Astrocyte (in vitro differentiated cells and primary cell): ENCODE measurements at regions not wholly inside any gene's neighbourhood (a gene's known extent, or its start where the extent isn't known, plus 50 kb on each side); places are given as distances from the start of the nearest gene placed in this dataset.
"Not testable (repeated sequence)": the region's sequence is repeated elsewhere in the genome, so short reads cannot be mapped to it uniquely, and the experiment has no call there.

Experiments
- EZH2 ChIP-seq: IDR thresholded peaks from 2 replicates; pipeline ENCODE4 v1.6.1; 2012; ENCODE audit warnings: mild to moderate bottlenecking, low read length, inconsistent platforms; ENCODE audit not compliant: insufficient read depth
- TF ChIP-seq, protein P1 (sequence below): IDR thresholded peaks from 2 replicates; pipeline ENCODE4 v1.5.1; 2011; ENCODE audit warnings: low read depth, mild to moderate bottlenecking, inconsistent platforms, low read length, moderate library complexity; ENCODE audit not compliant: insufficient read depth

DNA sequence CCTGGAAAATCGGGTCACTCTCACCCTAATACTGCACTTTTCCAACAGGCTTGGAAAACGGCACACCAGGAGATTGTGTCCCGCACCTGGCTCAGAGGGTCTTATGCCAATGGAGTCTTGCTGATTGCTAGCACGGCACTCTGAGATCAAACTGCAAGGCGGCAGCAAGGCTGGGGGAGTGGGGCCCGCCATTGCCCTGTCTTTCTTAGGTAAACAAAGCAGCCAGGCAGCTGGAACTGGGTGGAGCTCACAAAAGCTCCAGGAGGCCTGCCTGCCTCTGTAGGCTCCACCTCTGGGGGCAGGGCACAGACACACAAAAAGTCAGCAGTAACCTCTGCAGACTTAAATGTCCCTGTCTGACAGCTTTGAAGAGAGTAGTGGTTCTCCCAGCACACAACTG, 557.9 kb upstream of the WSB1 start:
- TF ChIP-seq, protein P1, sequence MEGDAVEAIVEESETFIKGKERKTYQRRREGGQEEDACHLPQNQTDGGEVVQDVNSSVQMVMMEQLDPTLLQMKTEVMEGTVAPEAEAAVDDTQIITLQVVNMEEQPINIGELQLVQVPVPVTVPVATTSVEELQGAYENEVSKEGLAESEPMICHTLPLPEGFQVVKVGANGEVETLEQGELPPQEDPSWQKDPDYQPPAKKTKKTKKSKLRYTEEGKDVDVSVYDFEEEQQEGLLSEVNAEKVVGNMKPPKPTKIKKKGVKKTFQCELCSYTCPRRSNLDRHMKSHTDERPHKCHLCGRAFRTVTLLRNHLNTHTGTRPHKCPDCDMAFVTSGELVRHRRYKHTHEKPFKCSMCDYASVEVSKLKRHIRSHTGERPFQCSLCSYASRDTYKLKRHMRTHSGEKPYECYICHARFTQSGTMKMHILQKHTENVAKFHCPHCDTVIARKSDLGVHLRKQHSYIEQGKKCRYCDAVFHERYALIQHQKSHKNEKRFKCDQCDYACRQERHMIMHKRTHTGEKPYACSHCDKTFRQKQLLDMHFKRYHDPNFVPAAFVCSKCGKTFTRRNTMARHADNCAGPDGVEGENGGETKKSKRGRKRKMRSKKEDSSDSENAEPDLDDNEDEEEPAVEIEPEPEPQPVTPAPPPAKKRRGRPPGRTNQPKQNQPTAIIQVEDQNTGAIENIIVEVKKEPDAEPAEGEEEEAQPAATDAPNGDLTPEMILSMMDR: not testable (repeated sequence)
- TF ChIP-seq EZH2: not testable (repeated sequence)
